BE2C (cell line): ENCODE measurements at regions not wholly inside any gene's neighbourhood (a gene's known extent, or its start where the extent isn't known, plus 50 kb on each side); places are given as distances from the start of the nearest gene placed in this dataset.

ENCODE experiments used
- DNase-seq: peaks from one replicate; pipeline ENCODE4 v3.0.0-alpha.2; 2020
- H3K27me3 ChIP-seq: fragments of 250-450 bp; sonication (Bioruptor Pico); 2 replicates; pipeline ENCODE4 v1.5.1; 2020; ENCODE audit warnings: mild to moderate bottlenecking
- H3K36me3 ChIP-seq: fragments of 250-450 bp; sonication (Bioruptor Pico); 2 replicates; pipeline ENCODE4 v1.5.1; 2020; ENCODE audit warnings: mild to moderate bottlenecking
- H3K4me1 ChIP-seq: fragments of 250-450 bp; sonication (Bioruptor Pico); 2 replicates; pipeline ENCODE4 v1.5.1; 2020
- H3K4me3 ChIP-seq: 2 replicates; pipeline ENCODE4 v1.5.1; 2011; ENCODE audit warnings: low read depth, low read length
- H3K9me3 ChIP-seq: fragments of 250-450 bp; sonication (Bioruptor Pico); 2 replicates; pipeline ENCODE4 v1.5.1; 2020
- TF ChIP-seq, protein P1 (sequence below): IDR thresholded peaks from 2 replicates; pipeline ENCODE4 v1.5.1; 2012; ENCODE audit warnings: mild to moderate bottlenecking, low read depth, low read length

- TF ChIP-seq, protein P1, sequence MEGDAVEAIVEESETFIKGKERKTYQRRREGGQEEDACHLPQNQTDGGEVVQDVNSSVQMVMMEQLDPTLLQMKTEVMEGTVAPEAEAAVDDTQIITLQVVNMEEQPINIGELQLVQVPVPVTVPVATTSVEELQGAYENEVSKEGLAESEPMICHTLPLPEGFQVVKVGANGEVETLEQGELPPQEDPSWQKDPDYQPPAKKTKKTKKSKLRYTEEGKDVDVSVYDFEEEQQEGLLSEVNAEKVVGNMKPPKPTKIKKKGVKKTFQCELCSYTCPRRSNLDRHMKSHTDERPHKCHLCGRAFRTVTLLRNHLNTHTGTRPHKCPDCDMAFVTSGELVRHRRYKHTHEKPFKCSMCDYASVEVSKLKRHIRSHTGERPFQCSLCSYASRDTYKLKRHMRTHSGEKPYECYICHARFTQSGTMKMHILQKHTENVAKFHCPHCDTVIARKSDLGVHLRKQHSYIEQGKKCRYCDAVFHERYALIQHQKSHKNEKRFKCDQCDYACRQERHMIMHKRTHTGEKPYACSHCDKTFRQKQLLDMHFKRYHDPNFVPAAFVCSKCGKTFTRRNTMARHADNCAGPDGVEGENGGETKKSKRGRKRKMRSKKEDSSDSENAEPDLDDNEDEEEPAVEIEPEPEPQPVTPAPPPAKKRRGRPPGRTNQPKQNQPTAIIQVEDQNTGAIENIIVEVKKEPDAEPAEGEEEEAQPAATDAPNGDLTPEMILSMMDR: no peak
- no peak overlapping the region for H3K4me3 ChIP-seq
- H3K36me3 ChIP-seq: no peaks in the 10 kb centered on the region
- no peaks in the 10 kb centered on the region for H3K4me1 ChIP-seq
- DNase-seq: no peak
- peaks cover 3% of the 10 kb centered on the region; the same call in 1 of the 2 replicates for H3K9me3 ChIP-seq
- H3K27me3 ChIP-seq: no peaks in the 10 kb centered on the region
Observed at GRCh38 chr22:48675141-48675829, 1152.4 kb downstream of the BRD1 start.

DNA sequence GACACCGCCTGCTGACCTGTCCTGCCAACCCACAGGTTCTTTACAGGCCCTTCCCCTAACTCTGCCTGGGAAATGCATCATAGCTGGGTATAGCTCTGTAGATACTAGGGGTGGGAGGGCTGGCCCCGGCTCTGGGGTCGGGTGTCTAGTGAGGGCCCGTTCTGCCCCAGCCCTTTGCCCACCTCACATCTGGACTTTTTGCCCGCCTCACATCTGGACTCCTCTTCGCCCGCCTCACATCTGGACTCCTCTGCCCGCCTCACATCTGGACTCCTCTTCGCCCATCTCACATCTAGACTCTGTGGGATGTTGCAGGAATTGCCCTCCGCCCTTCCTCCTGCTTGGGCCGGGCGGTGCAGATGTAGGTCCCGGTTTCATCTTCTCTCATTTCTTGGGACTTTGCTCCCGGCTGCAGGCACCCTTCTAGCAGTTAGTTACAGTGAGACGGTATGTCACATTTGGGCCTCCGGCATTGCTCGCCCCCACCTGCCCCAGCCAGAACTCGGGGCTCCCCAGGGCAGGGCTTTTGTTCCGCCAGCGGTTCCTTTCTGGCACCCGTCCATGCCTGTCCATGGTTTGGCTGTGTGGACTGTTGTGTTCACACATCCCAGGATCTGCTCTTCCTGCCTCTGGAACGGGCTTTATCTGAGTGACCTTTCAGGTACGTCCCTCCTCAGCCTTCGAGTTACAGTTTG lies 1153.7 kb downstream of the BRD1 start:
- Histone ChIP-seq H3K27me3 (no peaks in the 10 kb centered on the region), H3K4me3 (no peak overlapping the region), H3K4me1 (no peaks in the 10 kb centered on the region), H3K36me3 (no peaks in the 10 kb centered on the region), H3K9me3 (peaks cover 3% of the 10 kb centered on the region; the same call in 1 of the 2 replicates)
- TF ChIP-seq, protein P1: no peak
- DNase-seq: no peak

- no peak for DNase-seq
- Histone ChIP-seq H3K27me3 (no peaks in the 10 kb centered on the region), H3K4me1 (no peaks in the 10 kb centered on the region), H3K36me3 (no peaks in the 10 kb centered on the region), H3K9me3 (peaks cover 3% of the 10 kb centered on the region; the same call in 1 of the 2 replicates), H3K4me3 (no peak overlapping the region)
- TF ChIP-seq, protein P1: no peak
Observed at GRCh38 chr22:48672387-48672786, 1155.3 kb downstream of the BRD1 start.

GRCh38 chr22:48670731-48671130 lies 1156.9 kb downstream of the BRD1 start:
- Histone ChIP-seq H3K9me3 (no peaks in the 10 kb centered on the region; the same call in 1 of the 2 replicates), H3K27me3 (no peaks in the 10 kb centered on the region), H3K4me3 (no peak overlapping the region), H3K4me1 (no peaks in the 10 kb centered on the region), H3K36me3 (no peaks in the 10 kb centered on the region)
- TF ChIP-seq, protein P1: no peak
- DNase-seq: no peak

DNA sequence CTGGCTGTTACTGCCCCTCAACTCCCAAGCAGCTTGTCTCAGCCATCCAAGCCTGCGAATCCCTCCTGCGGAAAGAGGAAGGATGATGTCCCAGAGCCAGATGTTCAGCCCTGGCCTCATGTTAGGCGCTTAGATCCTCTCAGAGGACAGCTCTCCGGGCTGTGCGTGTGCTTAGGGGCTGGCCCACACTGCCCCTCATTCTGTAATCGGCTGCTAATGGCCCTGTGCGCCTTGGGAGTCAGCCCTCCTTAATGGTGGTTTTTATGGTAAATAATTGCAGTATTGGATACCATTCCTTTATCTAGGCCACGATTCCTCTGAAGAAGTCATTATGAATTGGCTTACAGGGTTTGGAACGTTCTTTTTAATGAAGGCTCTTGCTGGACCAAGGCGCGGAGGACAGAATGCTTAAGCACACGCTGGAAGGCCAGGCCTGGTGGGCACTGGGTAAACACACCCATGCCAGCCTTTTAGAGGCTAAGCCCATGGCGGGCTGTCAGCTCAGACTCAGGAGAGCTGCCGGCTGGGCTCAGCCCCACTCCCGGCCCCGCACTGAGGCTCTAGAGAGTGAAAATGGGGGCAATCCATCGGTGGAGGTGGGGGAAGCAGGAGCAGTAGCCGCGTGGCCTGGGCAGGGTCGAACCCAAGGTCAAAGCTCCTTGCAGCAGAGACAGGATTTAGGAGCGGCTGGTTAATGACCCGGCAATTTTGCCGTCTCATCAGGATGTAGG lies 1157.5 kb downstream of the BRD1 start:
- Histone ChIP-seq H3K4me1 (no peaks in the 10 kb centered on the region), H3K36me3 (no peaks in the 10 kb centered on the region), H3K9me3 (no peaks in the 10 kb centered on the region; the same call in 1 of the 2 replicates), H3K4me3 (no peak overlapping the region), H3K27me3 (no peaks in the 10 kb centered on the region)
- TF ChIP-seq, protein P1: no peak
- DNase-seq: no peak

- DNase-seq: no peak
- TF ChIP-seq, protein P1: no peak
- no peak overlapping the region for H3K4me3 ChIP-seq
- H3K27me3 ChIP-seq: no peaks in the 10 kb centered on the region
- H3K4me1 ChIP-seq: no peaks in the 10 kb centered on the region
- no peaks in the 10 kb centered on the region for H3K36me3 ChIP-seq
- H3K9me3 ChIP-seq: no peaks in the 10 kb centered on the region; the same call in 1 of the 2 replicates
Observed at GRCh38 chr22:48669226-48669625, 1158.4 kb downstream of the BRD1 start.
